IgD-negative memory B cell (primary cell): ENCODE measurements at regions not wholly inside any gene's neighbourhood (a gene's known extent, or its start where the extent isn't known, plus 50 kb on each side); places are given as distances from the start of the nearest gene placed in this dataset.

ENCODE experiments used
- H3K27ac Mint-ChIP-seq, 3 donors: one replicate each; pipeline ENCODE4 v1.8.0; 2020 to 2022; ENCODE audit warnings: mild to moderate bottlenecking in 3 of 3, mixed read lengths in 3 of 3, moderate library complexity in 1 of 3
- H3K27me3 Mint-ChIP-seq: one replicate; pipeline ENCODE4 v1.8.0; 2021; ENCODE audit warnings: mixed read lengths
- H3K36me3 Mint-ChIP-seq: one replicate; pipeline ENCODE4 v1.8.0; 2020; ENCODE audit warnings: mild to moderate bottlenecking, mixed read lengths
- H3K4me1 Mint-ChIP-seq, 3 donors: one replicate each; pipeline ENCODE4 v1.8.0; 2020 to 2022; ENCODE audit warnings: mixed read lengths in 3 of 3, mild to moderate bottlenecking in 1 of 3
- H3K4me3 Mint-ChIP-seq, 4 donors: one replicate each; pipeline ENCODE4 v1.8.0; 2020 to 2022; ENCODE audit warnings: mild to moderate bottlenecking in 4 of 4, mixed read lengths in 4 of 4, moderate library complexity in 3 of 4
- H3K9me3 Mint-ChIP-seq, 3 donors: one replicate each; pipeline ENCODE4 v1.8.0; 2020 to 2021; ENCODE audit warnings: mixed read lengths in 3 of 3, mild to moderate bottlenecking in 1 of 3

GRCh38 chr1:209256766-209257350, 326.7 kb upstream of the CAMK1G start:
- peaks cover 10 to 14% (median 10%) of the 10 kb centered on the region in 3 donors for H3K9me3 Mint-ChIP-seq
- no peak overlapping the region for H3K4me3 Mint-ChIP-seq
- no peak overlapping the region for H3K27ac Mint-ChIP-seq
- H3K27me3 Mint-ChIP-seq = peaks cover 2% of the 10 kb centered on the region
- no peaks in the 10 kb centered on the region for H3K4me1 Mint-ChIP-seq
- peaks cover 7% of the 10 kb centered on the region for H3K36me3 Mint-ChIP-seq

- peaks cover 9 to 14% (median 10%) of the 10 kb centered on the region in 3 donors for H3K9me3 Mint-ChIP-seq
- peaks cover 7% of the 10 kb centered on the region for H3K36me3 Mint-ChIP-seq
- no peaks in the 10 kb centered on the region for H3K4me1 Mint-ChIP-seq
- H3K27me3 Mint-ChIP-seq = peaks cover 2% of the 10 kb centered on the region
- H3K27ac Mint-ChIP-seq = no peak overlapping the region
- H3K4me3 Mint-ChIP-seq = peak overlapping the region in 1 of 4 donors; percentile 10
Measured at GRCh38 chr1:209257454-209257853, 326.1 kb upstream of the CAMK1G start.

DNA sequence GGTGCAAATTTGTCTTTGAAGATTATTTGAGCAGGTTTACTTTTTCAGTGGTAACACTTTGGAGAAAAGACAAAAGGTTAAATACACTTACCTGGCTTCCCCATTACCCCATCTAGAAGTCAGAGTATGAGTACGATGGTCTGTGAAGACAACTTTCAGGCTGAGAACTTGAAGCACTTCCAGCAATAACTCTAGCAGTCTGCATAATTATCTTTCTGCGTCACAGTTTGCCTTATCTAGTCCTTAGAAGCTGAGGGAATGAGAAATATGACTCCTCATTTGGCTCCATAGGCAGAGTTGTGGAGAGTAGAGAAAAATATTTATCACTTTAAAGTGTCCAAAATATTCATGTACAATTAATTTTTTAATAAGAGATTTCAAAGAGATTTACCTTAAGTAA, 323.4 kb upstream of the CAMK1G start:
- Mint-ChIP-seq H3K36me3 (peaks cover 7% of the 10 kb centered on the region), H3K27ac (no peak overlapping the region), H3K4me1 (no peaks in the 10 kb centered on the region), H3K27me3 (peaks cover 1% of the 10 kb centered on the region), H3K9me3 (peaks cover 9 to 14% (median 10%) of the 10 kb centered on the region in 3 donors), H3K4me3 (no peak overlapping the region)

GRCh38 chr1:209262631-209263030, 320.9 kb upstream of the CAMK1G start:
- peaks cover 8 to 11% (median 8%) of the 10 kb centered on the region in 3 donors for H3K9me3 Mint-ChIP-seq

DNA sequence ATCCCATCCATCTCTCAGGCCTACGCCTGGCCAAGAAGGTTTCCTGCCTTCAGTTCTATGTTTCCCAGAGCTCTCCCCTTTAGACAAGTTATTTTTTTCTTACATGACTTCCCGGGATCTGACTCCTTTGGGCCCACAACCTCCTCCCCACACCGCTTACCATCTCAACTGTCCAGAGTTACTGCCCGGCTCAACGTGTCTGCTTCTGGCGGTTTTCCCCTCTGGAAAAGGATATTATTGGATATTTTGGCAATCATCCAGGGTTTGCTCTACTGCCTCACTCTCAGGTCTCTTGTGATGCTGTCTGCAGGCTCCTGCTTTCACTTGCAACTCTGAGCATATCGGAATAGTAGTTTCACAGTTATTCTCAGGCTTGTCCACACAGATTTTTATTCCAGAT, 318.2 kb upstream of the CAMK1G start:
- H3K36me3 Mint-ChIP-seq = peaks cover 3% of the 10 kb centered on the region
- H3K4me1 Mint-ChIP-seq = no peaks in the 10 kb centered on the region
- peaks cover 0 to 5% (median 0%) of the 10 kb centered on the region in 3 donors for H3K9me3 Mint-ChIP-seq
- peaks cover 1% of the 10 kb centered on the region for H3K27me3 Mint-ChIP-seq
- no peak overlapping the region for H3K4me3 Mint-ChIP-seq
- no peak overlapping the region for H3K27ac Mint-ChIP-seq

More at GRCh38 chr1:209262631-209263030, 320.9 kb upstream of the CAMK1G start:
- H3K27me3 Mint-ChIP-seq = peaks cover 1% of the 10 kb centered on the region
- peaks cover 7% of the 10 kb centered on the region for H3K36me3 Mint-ChIP-seq
- H3K4me3 Mint-ChIP-seq = no peak overlapping the region
- H3K27ac Mint-ChIP-seq = no peak overlapping the region
- no peaks in the 10 kb centered on the region for H3K4me1 Mint-ChIP-seq

- H3K4me3 Mint-ChIP-seq = no peak overlapping the region
- no peak overlapping the region for H3K27ac Mint-ChIP-seq
- H3K36me3 Mint-ChIP-seq = no peaks in the 10 kb centered on the region
- no peaks in the 10 kb centered on the region for H3K4me1 Mint-ChIP-seq
- peaks cover 0 to 5% (median 0%) of the 10 kb centered on the region in 3 donors for H3K9me3 Mint-ChIP-seq
- peaks cover 1% of the 10 kb centered on the region for H3K27me3 Mint-ChIP-seq
Measured at GRCh38 chr1:209266590-209267205, 316.8 kb upstream of the CAMK1G start.

DNA sequence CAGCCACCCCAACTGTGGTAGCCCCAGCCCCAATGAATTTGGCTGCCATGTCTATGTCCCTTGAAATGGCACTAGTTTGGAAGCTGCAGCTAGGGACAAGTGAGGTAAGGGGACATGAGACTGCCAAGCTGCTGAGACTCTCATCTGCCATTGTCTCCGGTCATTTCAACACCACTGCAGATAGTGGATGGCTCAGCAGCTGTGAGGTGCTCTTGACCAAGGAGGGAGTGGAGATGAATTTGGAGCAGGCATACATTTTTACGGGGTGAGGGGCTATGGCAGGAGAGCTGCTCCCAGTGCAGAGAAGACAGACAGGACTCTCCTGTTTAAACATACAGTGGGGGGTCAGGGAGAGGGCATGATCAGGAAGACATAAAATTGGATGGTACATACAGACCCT, 315.5 kb upstream of the CAMK1G start:
- Mint-ChIP-seq H3K27me3 (no peaks in the 10 kb centered on the region), H3K36me3 (no peaks in the 10 kb centered on the region), H3K4me1 (no peaks in the 10 kb centered on the region), H3K9me3 (peaks cover 0 to 4% (median 0%) of the 10 kb centered on the region in 3 donors), H3K4me3 (no peak overlapping the region), H3K27ac (no peak overlapping the region)

DNA sequence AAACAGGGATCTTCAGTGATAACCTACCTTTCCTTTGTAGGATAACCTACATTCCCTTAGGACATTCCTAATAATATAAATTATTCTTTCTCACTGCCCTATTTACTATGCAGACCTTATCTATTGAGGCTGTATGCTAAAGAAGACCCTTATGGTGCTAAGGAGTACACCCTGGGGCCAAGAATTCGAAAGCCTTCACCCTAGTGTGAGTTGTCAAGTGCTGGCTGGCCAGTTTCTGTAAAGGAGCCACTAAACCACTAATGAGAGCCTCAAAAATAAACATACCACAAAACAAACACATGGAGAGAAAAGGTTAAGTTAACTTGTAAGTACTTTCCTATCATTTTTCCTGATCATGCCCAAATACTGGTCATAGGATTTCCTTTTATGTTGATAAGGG, 315.0 kb upstream of the CAMK1G start:
- Mint-ChIP-seq H3K27me3 (no peaks in the 10 kb centered on the region), H3K4me3 (no peak overlapping the region), H3K27ac (no peak overlapping the region), H3K4me1 (no peaks in the 10 kb centered on the region), H3K36me3 (no peaks in the 10 kb centered on the region), H3K9me3 (peaks cover 0 to 4% (median 0%) of the 10 kb centered on the region in 3 donors)

DNA sequence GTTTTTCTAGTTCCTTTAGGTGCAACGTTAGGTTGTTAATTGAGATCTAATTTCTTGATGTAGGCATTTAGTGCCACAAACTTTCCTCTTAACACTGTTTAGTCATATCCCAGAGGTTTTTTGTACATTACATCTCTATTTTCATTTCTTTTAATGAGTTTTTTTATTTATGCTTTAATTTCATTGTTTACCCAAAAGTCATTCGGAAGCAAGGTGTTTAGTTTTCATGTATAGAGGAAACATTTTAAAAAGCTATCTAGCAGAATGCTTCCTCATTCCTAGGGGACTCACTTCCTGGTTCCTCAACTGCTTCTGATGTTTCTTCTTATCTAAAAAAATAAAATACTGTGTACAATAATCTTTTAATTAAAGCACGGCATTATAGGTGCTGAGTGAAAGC, 307.2 kb upstream of the CAMK1G start:
- no peak overlapping the region for H3K27ac Mint-ChIP-seq
- no peaks in the 10 kb centered on the region for H3K4me1 Mint-ChIP-seq
- no peaks in the 10 kb centered on the region for H3K27me3 Mint-ChIP-seq
- H3K9me3 Mint-ChIP-seq = peaks cover 0 to 4% (median 3%) of the 10 kb centered on the region in 3 donors
- H3K36me3 Mint-ChIP-seq = peaks cover 2% of the 10 kb centered on the region
- no peak overlapping the region for H3K4me3 Mint-ChIP-seq

DNA sequence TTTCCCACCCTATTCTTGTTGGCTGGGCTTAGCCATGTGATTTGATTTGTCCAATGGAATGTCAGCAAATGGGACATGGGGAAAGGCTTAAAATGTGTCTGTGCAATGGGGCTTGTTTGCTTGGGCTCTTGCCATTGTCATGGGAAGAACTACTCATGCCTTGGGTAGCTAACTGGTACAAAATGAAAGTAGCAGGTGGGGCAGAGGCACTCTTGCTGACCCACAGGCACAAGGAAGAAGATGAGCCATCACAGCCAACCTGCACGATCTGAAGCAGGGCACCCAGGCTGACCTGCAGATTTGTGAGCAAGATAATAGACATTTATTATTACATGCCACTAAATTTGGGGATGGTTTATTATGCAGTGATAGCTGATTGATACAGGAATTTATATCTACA, 305.9 kb upstream of the CAMK1G start:
- H3K9me3 Mint-ChIP-seq = peaks cover 0 to 3% (median 2%) of the 10 kb centered on the region in 3 donors
- no peaks in the 10 kb centered on the region for H3K27me3 Mint-ChIP-seq
- no peak overlapping the region for H3K27ac Mint-ChIP-seq
- H3K4me3 Mint-ChIP-seq = no peak overlapping the region
- H3K36me3 Mint-ChIP-seq = peaks cover 2% of the 10 kb centered on the region
- no peaks in the 10 kb centered on the region for H3K4me1 Mint-ChIP-seq

DNA sequence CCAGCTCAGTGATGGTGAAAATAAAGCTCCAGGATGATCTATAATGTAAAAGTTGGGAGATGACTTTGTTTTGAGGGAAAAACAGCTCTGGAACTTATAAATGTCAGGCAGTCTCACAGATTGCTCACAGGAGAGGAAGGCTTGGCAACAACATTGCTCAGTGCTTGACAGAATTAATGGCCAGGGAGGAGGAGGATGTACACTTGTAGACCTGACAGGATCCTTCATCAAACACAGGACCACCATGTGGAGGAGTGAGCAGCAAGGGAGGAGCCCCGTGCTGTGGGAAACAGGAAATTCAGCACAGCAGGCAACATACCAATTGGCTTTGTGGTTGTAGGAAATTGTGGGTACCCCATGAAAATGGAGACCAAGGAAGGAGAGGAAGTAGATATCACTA, 291.8 kb upstream of the CAMK1G start:
- H3K4me1 Mint-ChIP-seq = no peaks in the 10 kb centered on the region
- H3K9me3 Mint-ChIP-seq = peaks cover 2 to 3% (median 3%) of the 10 kb centered on the region in 3 donors
- peaks cover 3% of the 10 kb centered on the region for H3K27me3 Mint-ChIP-seq
- no peak overlapping the region for H3K27ac Mint-ChIP-seq
- H3K4me3 Mint-ChIP-seq = no peak overlapping the region
- no peaks in the 10 kb centered on the region for H3K36me3 Mint-ChIP-seq

- H3K4me1 Mint-ChIP-seq = peaks cover 0 to 2% (median 0%) of the 10 kb centered on the region in 3 donors
- H3K4me3 Mint-ChIP-seq = no peak overlapping the region
- H3K9me3 Mint-ChIP-seq = peaks cover 0 to 2% (median 0%) of the 10 kb centered on the region in 3 donors
- no peak overlapping the region for H3K27ac Mint-ChIP-seq
- H3K27me3 Mint-ChIP-seq = peaks cover 5% of the 10 kb centered on the region
- H3K36me3 Mint-ChIP-seq = no peaks in the 10 kb centered on the region
Measured at GRCh38 chr1:209302779-209303568, 280.5 kb upstream of the CAMK1G start.

- H3K9me3 Mint-ChIP-seq = no peaks in the 10 kb centered on the region
- no peaks in the 10 kb centered on the region for H3K36me3 Mint-ChIP-seq
- no peak overlapping the region for H3K27ac Mint-ChIP-seq
- H3K4me3 Mint-ChIP-seq = peak overlapping the region in 1 of 4 donors; percentile 34
- peaks cover 5% of the 10 kb centered on the region for H3K27me3 Mint-ChIP-seq
- peaks cover 0 to 2% (median 0%) of the 10 kb centered on the region in 3 donors for H3K4me1 Mint-ChIP-seq
Measured at GRCh38 chr1:209304166-209304565, 279.3 kb upstream of the CAMK1G start.

GRCh38 chr1:209305221-209305954, 278.1 kb upstream of the CAMK1G start:
- H3K9me3 Mint-ChIP-seq = no peaks in the 10 kb centered on the region
- H3K4me1 Mint-ChIP-seq = peaks cover 0 to 2% (median 0%) of the 10 kb centered on the region in 3 donors
- no peak overlapping the region for H3K27ac Mint-ChIP-seq
- H3K27me3 Mint-ChIP-seq = peaks cover 5% of the 10 kb centered on the region
- no peaks in the 10 kb centered on the region for H3K36me3 Mint-ChIP-seq
- no peak overlapping the region for H3K4me3 Mint-ChIP-seq

GRCh38 chr1:209307846-209308245, 275.7 kb upstream of the CAMK1G start:
- no peak overlapping the region for H3K4me3 Mint-ChIP-seq
- H3K4me1 Mint-ChIP-seq = peaks cover 0 to 2% (median 0%) of the 10 kb centered on the region in 3 donors
- no peaks in the 10 kb centered on the region for H3K36me3 Mint-ChIP-seq
- H3K9me3 Mint-ChIP-seq = no peaks in the 10 kb centered on the region
- H3K27ac Mint-ChIP-seq = no peak overlapping the region
- H3K27me3 Mint-ChIP-seq = peaks cover 4% of the 10 kb centered on the region
